ENCODE measurements at regions not wholly inside any gene's neighbourhood (a gene's known extent, or its start where the extent isn't known, plus 50 kb on each side); places are given as distances from the start of the nearest gene placed in this dataset.
"Not testable (repeated sequence)": the region's sequence is repeated elsewhere in the genome, so short reads cannot be mapped to it uniquely, and the experiment has no call there.

DNA sequence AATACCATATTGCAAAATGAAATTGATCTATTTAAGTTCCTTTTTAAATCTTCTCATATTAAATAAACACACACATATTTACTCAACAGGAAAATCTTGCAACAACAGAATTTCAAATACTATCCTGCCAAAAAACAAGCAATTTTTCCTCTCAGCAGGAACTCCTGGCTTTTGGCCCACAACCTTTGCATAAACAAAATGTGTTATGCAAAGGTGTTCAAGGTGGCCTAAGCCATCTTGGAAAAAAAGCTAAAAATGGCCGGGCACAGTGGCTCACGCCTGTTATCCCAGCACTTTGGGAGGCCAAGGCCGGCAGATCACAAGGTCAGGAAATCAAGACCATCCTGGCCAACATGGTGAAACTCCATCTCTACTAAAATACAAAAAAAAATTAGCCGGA, 383.6 kb downstream of the KCNJ18 start:
- TF ChIP-seq CTCF (IDR thresholded peaks at IDR 0.05; ENCODE audit: borderline replicate concordance, extremely low read depth, low read length, poor library complexity, severe bottlenecking); EZH2 (IDR thresholded peaks at IDR 0.05; ENCODE audit: borderline replicate concordance, low read depth, low read length, severe bottlenecking): not testable (repeated sequence)
